PC-3 (cell line): ENCODE measurements at regions not wholly inside any gene's neighbourhood (a gene's known extent, or its start where the extent isn't known, plus 50 kb on each side); places are given as distances from the start of the nearest gene placed in this dataset.

Experiments used
- ATAC-seq: fragments of 200-7000 bp; cut with Tn5 transposase; 2 replicates; pipeline ENCODE4 v1.9.1; 2020; ENCODE audit warnings: mild to moderate bottlenecking, moderate library complexity
- BruUV-seq: library from RNA; stranded (reverse); fragments of 400-500 nt; replicated peaks from 2 replicates; lab custom pipeline; 2021; lab: Mats Ljungman, UMichigan
- CTCF ChIA-PET: fragments of 300-600 bp; sonication (Branson Sonifier 250); formaldehyde crosslinking; loops from one replicate; lab custom pipeline; 2022; ENCODE audit warnings: antibody characterized with exemption; lab: Charles Lee
- POLR2A ChIA-PET: fragments of 300-600 bp; sonication (Branson Sonifier 250); formaldehyde crosslinking; loops from one replicate; lab custom pipeline; 2022; ENCODE audit warnings: antibody characterized with exemption; ENCODE audit not compliant: unreplicated experiment; lab: Charles Lee
- DNase-seq: peaks from one replicate; pipeline ENCODE4 v3.0.0-alpha.2; 2015
- H2AFZ ChIP-seq: fragments of 300-600 bp; sonication (generic); 2 replicates; pipeline ENCODE4 v1.6.0; 2016; ENCODE audit warnings: antibody characterized with exemption, low read length
- H3F3A ChIP-seq: fragments of 300-600 bp; sonication (generic); one replicate; pipeline ENCODE4 v1.6.0; 2017; ENCODE audit warnings: antibody characterized with exemption, low read length, control low read depth, mild to moderate bottlenecking; ENCODE audit not compliant: unreplicated experiment
- H3K27ac ChIP-seq: fragments of 300-600 bp; sonication (generic); 2 replicates; pipeline ENCODE4 v1.5.1; 2016; ENCODE audit warnings: mild to moderate bottlenecking, low read length
- H3K27me3 ChIP-seq: fragments of 300-600 bp; sonication (generic); 2 replicates; pipeline ENCODE4 v1.6.1; 2016; ENCODE audit warnings: low read length, mixed read lengths
- H3K36me3 ChIP-seq: fragments of 300-600 bp; sonication (generic); 2 replicates; pipeline ENCODE4 v1.6.1; 2016; ENCODE audit warnings: low read depth, mixed run types, low read length, mixed read lengths
- H3K4me1 ChIP-seq: fragments of 300-600 bp; sonication (generic); 2 replicates; pipeline ENCODE4 v1.5.1; 2016; ENCODE audit warnings: low read length; ENCODE audit not compliant: insufficient read depth
- H3K4me2 ChIP-seq: fragments of 300-600 bp; sonication (generic); 2 replicates; pipeline ENCODE4 v1.6.0; 2016; ENCODE audit warnings: low read length
- H3K4me3 ChIP-seq: fragments of 300-600 bp; sonication (generic); 2 replicates; pipeline ENCODE4 v1.5.1; 2016; ENCODE audit warnings: mild to moderate bottlenecking, low read length, mixed read lengths
- H3K79me2 ChIP-seq: fragments of 300-600 bp; sonication (generic); 2 replicates; pipeline ENCODE4 v1.6.1; 2017; ENCODE audit warnings: low read length, mixed read lengths
- H3K9ac ChIP-seq: fragments of 300-600 bp; sonication (generic); 2 replicates; pipeline ENCODE4 v1.6.0; 2016; ENCODE audit warnings: mild to moderate bottlenecking, low read length
- H3K9me2 ChIP-seq: fragments of 300-600 bp; sonication (generic); replicated peaks from 2 replicates; pipeline ENCODE4 v1.6.1; 2016; ENCODE audit warnings: mixed run types, low read length, mixed read lengths
- H3K9me3 ChIP-seq: fragments of 300-600 bp; sonication (generic); 2 replicates; pipeline ENCODE4 v1.6.1; 2016; ENCODE audit warnings: low read length, mixed read lengths
- H4K20me1 ChIP-seq: fragments of 300-600 bp; sonication (generic); 2 replicates; pipeline ENCODE4 v1.6.1; 2016; ENCODE audit warnings: low read length, mixed read lengths
- CTCF ChIP-seq: fragments of 300-600 bp; sonication (generic); conservative IDR thresholded peaks from 2 replicates; pipeline ENCODE4 v1.5.1; 2017; ENCODE audit warnings: antibody characterized with exemption, low read depth, mild to moderate bottlenecking, low read length
- EZH2 ChIP-seq: fragments of 300-600 bp; sonication (generic); IDR thresholded peaks from one replicate; pipeline ENCODE4 v1.6.1; 2017; ENCODE audit warnings: antibody characterized with exemption, mild to moderate bottlenecking, low read length; ENCODE audit not compliant: unreplicated experiment
- EZH2phosphoT487 ChIP-seq: fragments of 300-600 bp; sonication (generic); IDR thresholded peaks from 2 replicates; pipeline ENCODE4 v1.6.1; 2018; ENCODE audit warnings: mild to moderate bottlenecking, antibody characterized with exemption, low read length, borderline replicate concordance
- intact Hi-C: fragments of 100-400 bp; cut with micrococcal nuclease; formaldehyde crosslinking; loops from 2 replicates; pipeline ENCODE4 v1.9.0; 2023

DNA sequence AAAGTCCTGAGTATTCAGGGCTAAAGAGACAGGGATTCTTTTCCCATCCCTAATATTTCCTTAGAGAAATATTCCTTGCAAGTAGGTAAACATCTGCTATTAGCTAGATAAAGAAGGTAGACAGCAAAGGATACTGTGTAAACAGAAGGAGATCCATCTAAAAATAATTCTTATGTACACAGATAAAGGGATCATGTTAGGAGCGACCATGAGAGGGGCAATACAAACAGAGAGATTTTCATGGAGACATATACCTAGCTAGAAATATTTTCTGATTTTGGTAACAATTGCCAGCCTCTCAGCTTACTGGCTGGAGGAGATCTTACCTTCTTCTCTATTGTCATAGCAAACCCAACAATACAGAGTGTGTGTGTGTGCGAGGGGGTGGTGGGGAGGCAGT, 184.6 kb upstream of the DMAC1 start:
- Histone ChIP-seq H4K20me1 (no peaks in the 10 kb centered on the region), H3K79me2 (no peaks in the 10 kb centered on the region), H3K9me2 (no peaks in the 10 kb centered on the region), H3K9me3 (no peaks in the 10 kb centered on the region), H3K4me2 (no peak overlapping the region), H3F3A (no peaks in the 10 kb centered on the region), H2AFZ (no peak overlapping the region), H3K9ac (no peak overlapping the region), H3K36me3 (no peaks in the 10 kb centered on the region), H3K4me1 (no peaks in the 10 kb centered on the region), H3K27ac (no peak overlapping the region), H3K27me3 (no peaks in the 10 kb centered on the region), H3K4me3 (no peak overlapping the region)
- DNase-seq = no peak
- no TSS peak for BruUV-seq
- ChIA-PET POLR2A (no interaction called here), CTCF (no interaction called here)
- intact Hi-C loops = no loop called here
- TF ChIP-seq EZH2 = no peak
- TF ChIP-seq CTCF = no peak
- TF ChIP-seq EZH2phosphoT487 = no peak
- ATAC-seq = no peak

GRCh38 chr9:7983490-7983889, 183.9 kb upstream of the DMAC1 start:
- ChIA-PET POLR2A (no interaction called here), CTCF (no interaction called here)
- DNase-seq (no peak), ATAC-seq (no peak)
- no peak overlapping the region for H2AFZ ChIP-seq
- no peaks in the 10 kb centered on the region for H3K4me1 ChIP-seq
- no peak overlapping the region for H3K4me3 ChIP-seq
- H3K9me3 ChIP-seq = no peaks in the 10 kb centered on the region
- H3K27me3 ChIP-seq = no peaks in the 10 kb centered on the region
- no peaks in the 10 kb centered on the region for H3K9me2 ChIP-seq
- intact Hi-C loops = no loop called here
- no peaks in the 10 kb centered on the region for H4K20me1 ChIP-seq
- H3K36me3 ChIP-seq = no peaks in the 10 kb centered on the region
- BruUV-seq = no TSS peak
- no peak overlapping the region for H3K9ac ChIP-seq
- no peak overlapping the region for H3K4me2 ChIP-seq
- no peaks in the 10 kb centered on the region for H3K79me2 ChIP-seq
- TF ChIP-seq EZH2 (no peak), EZH2phosphoT487 (no peak), CTCF (no peak)
- no peaks in the 10 kb centered on the region for H3F3A ChIP-seq
- H3K27ac ChIP-seq = no peak overlapping the region

- Histone ChIP-seq H3F3A (no peaks in the 10 kb centered on the region), H3K4me2 (no peak overlapping the region), H3K36me3 (no peaks in the 10 kb centered on the region), H3K9ac (no peak overlapping the region), H3K27ac (no peak overlapping the region), H3K4me3 (no peak overlapping the region), H2AFZ (no peak overlapping the region), H3K9me2 (no peaks in the 10 kb centered on the region), H3K9me3 (no peaks in the 10 kb centered on the region), H3K79me2 (no peaks in the 10 kb centered on the region), H3K27me3 (no peaks in the 10 kb centered on the region), H3K4me1 (no peaks in the 10 kb centered on the region), H4K20me1 (no peaks in the 10 kb centered on the region)
- BruUV-seq = no TSS peak
- ATAC-seq = no peak
- intact Hi-C loops = no loop called here
- TF ChIP-seq EZH2 (no peak), CTCF (no peak), EZH2phosphoT487 (no peak)
- ChIA-PET POLR2A (no interaction called here), CTCF (no interaction called here)
- DNase-seq = no peak
Observed at GRCh38 chr9:7982907-7983306, 183.3 kb upstream of the DMAC1 start.
